Testis (tissue), 2 donors: ENCODE measurements at regions not wholly inside any gene's neighbourhood (a gene's known extent, or its start where the extent isn't known, plus 50 kb on each side); places are given as distances from the start of the nearest gene placed in this dataset.

Experiments
- CTCF ChIP-seq, 3 experiments: fragments of 450-650 bp in 2 of 3; fragments of 200-600 bp in 1 of 3; sonication (generic) in 1 of 3; IDR thresholded peaks; one replicate each; pipeline ENCODE4 v1.5.1; 2016 to 2019; ENCODE audit warnings: antibody characterized with exemption in 3 of 3, mild to moderate bottlenecking in 2 of 3, moderate library complexity in 1 of 3
- POLR2A ChIP-seq: fragments of 450-650 bp; IDR thresholded peaks from one replicate; pipeline ENCODE4 v1.6.1; 2017; ENCODE audit warnings: antibody characterized with exemption, mild to moderate bottlenecking, moderate library complexity

- TF ChIP-seq CTCF (IDR thresholded peaks at IDR 0.05) (no peak), POLR2A (no peak)
These were observed 160.1 kb downstream of the CASP12 start for GRCh38 chr11:104738208-104738607.
